Ascending aorta (tissue), 2 donors: ENCODE measurements at regions not wholly inside any gene's neighbourhood (a gene's known extent, or its start where the extent isn't known, plus 50 kb on each side); places are given as distances from the start of the nearest gene placed in this dataset.
"Not testable (repeated sequence)": the region's sequence is repeated elsewhere in the genome, so short reads cannot be mapped to it uniquely, and the experiment has no call there.

Experiments
- DNase-seq, 2 donors: peaks; one replicate each; pipeline ENCODE4 v3.0.0-alpha.2; 2019; ENCODE audit warnings: low spot score in 2 of 2
- H3K27ac ChIP-seq, 2 donors: fragments of 200-600 bp; sonication (generic); one replicate each; pipeline ENCODE4 v1.5.1; 2016 to 2017; ENCODE audit warnings: mild to moderate bottlenecking in 1 of 2
- H3K27me3 ChIP-seq: fragments of 200-600 bp; sonication (generic); one replicate; pipeline ENCODE4 v1.5.1; 2017
- H3K36me3 ChIP-seq, 2 donors: fragments of 200-600 bp; sonication (generic); one replicate each; pipeline ENCODE4 v1.5.1; 2016
- H3K4me1 ChIP-seq, 2 donors: fragments of 200-600 bp; sonication (generic); one replicate each; pipeline ENCODE4 v1.5.1; 2016 to 2017; ENCODE audit warnings: mild to moderate bottlenecking in 1 of 2
- H3K4me3 ChIP-seq, 2 donors: fragments of 200-600 bp; sonication (generic); one replicate each; pipeline ENCODE4 v1.5.1; 2016 to 2017; ENCODE audit warnings: mild to moderate bottlenecking in 1 of 2
- H3K9me3 ChIP-seq, 2 donors: fragments of 200-600 bp; sonication (generic); one replicate each; pipeline ENCODE4 v1.5.1; 2016
- intact Hi-C: fragments of 100-400 bp; cut with DNase I; formaldehyde crosslinking; loops from one replicate; pipeline ENCODE4 v1.15.1; 2023
- TF ChIP-seq, protein P1 (sequence below), 3 experiments: fragments of 200-600 bp in 2 of 3; fragments of 450-650 bp in 1 of 3; sonication (generic) in 2 of 3; IDR thresholded peaks; one replicate each; pipeline ENCODE4 v1.5.1; 2016 to 2019; ENCODE audit warnings: antibody characterized with exemption in 3 of 3, mild to moderate bottlenecking in 1 of 3, moderate library complexity in 1 of 3

- TF ChIP-seq, protein P1, sequence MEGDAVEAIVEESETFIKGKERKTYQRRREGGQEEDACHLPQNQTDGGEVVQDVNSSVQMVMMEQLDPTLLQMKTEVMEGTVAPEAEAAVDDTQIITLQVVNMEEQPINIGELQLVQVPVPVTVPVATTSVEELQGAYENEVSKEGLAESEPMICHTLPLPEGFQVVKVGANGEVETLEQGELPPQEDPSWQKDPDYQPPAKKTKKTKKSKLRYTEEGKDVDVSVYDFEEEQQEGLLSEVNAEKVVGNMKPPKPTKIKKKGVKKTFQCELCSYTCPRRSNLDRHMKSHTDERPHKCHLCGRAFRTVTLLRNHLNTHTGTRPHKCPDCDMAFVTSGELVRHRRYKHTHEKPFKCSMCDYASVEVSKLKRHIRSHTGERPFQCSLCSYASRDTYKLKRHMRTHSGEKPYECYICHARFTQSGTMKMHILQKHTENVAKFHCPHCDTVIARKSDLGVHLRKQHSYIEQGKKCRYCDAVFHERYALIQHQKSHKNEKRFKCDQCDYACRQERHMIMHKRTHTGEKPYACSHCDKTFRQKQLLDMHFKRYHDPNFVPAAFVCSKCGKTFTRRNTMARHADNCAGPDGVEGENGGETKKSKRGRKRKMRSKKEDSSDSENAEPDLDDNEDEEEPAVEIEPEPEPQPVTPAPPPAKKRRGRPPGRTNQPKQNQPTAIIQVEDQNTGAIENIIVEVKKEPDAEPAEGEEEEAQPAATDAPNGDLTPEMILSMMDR (IDR thresholded peaks at IDR 0.05), result no peak
- no peaks in the 10 kb centered on the region for H3K9me3 ChIP-seq
- no peaks in the 10 kb centered on the region for H3K36me3 ChIP-seq
- no peaks in the 10 kb centered on the region for H3K27me3 ChIP-seq
- no peak for DNase-seq
- H3K4me1 ChIP-seq, result no peaks in the 10 kb centered on the region
- H3K4me3 ChIP-seq, result no peak overlapping the region
- intact Hi-C loops, result no loop called here
- H3K27ac ChIP-seq, result no peak overlapping the region
Observed at GRCh38 chr3:112718516-112718915, 77.6 kb upstream of the CCDC80 start.

- TF ChIP-seq, protein P1 (IDR thresholded peaks at IDR 0.05), result no peak
- H3K4me1 ChIP-seq, result no peaks in the 10 kb centered on the region
- H3K9me3 ChIP-seq, result no peaks in the 10 kb centered on the region
- DNase-seq, result no peak
- no peak overlapping the region for H3K27ac ChIP-seq
- no peaks in the 10 kb centered on the region for H3K27me3 ChIP-seq
- intact Hi-C loops, result no loop called here
- H3K4me3 ChIP-seq, result no peak overlapping the region
- H3K36me3 ChIP-seq, result no peaks in the 10 kb centered on the region
Observed at GRCh38 chr3:112709911-112710310, 69.0 kb upstream of the CCDC80 start.

DNA sequence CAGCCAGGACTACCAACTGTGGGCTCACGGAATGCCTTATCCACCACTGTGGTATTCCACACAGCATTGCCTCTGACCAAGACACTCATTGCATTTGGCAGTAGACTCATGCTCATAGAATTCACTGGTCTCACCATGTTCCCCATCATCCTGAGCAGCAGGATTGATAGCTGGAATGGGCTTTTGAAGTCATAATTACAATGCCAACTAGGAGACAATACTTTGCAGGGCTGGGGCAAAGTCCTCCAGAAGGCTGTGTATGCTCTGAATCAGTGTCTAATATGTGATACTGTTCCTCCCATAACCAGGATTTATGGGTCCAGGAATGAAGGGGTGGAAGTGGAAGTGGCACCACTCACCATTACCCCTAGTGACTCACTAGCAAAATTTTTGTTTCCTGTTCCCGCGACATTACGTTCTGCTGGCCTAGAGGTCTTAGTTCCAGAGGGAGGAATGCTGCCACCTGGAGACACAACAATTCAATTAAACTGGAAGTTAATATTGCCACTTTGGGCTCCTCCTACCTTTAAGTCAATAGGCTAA lies 58.6 kb upstream of the CCDC80 start:
- no peak overlapping the region for H3K4me3 ChIP-seq
- TF ChIP-seq, protein P1 (IDR thresholded peaks at IDR 0.05), result no peak
- H3K4me1 ChIP-seq, result no peaks in the 10 kb centered on the region
- H3K27ac ChIP-seq, result no peak overlapping the region
- H3K36me3 ChIP-seq, result no peaks in the 10 kb centered on the region
- no peaks in the 10 kb centered on the region for H3K9me3 ChIP-seq
- DNase-seq, result no peak
- intact Hi-C loops, result no loop called here
- no peaks in the 10 kb centered on the region for H3K27me3 ChIP-seq

DNA sequence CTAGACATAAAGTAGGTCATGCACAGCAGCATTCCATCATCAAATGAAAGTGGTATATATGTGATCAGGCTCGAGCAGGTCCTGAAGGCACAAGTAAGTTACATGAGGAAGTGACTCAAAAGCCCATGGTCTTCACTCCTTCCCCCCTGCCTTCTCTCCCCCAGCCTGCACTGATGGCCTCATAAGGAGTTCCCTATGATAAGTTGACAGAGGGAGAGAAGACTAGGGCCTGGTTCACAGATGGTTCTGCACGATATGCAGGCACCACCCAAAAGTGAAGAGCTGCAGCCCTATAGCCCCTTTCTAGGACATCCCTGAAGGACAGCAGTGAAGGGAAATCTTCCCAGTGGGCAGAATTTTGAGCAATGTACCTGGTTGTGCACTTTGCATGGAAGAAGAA lies 57.5 kb upstream of the CCDC80 start:
- H3K27me3 ChIP-seq, H3K9me3 ChIP-seq, DNase-seq, H3K4me1 ChIP-seq, H3K27ac ChIP-seq, intact Hi-C loops, H3K4me3 ChIP-seq, H3K36me3 ChIP-seq: not testable (repeated sequence)

DNA sequence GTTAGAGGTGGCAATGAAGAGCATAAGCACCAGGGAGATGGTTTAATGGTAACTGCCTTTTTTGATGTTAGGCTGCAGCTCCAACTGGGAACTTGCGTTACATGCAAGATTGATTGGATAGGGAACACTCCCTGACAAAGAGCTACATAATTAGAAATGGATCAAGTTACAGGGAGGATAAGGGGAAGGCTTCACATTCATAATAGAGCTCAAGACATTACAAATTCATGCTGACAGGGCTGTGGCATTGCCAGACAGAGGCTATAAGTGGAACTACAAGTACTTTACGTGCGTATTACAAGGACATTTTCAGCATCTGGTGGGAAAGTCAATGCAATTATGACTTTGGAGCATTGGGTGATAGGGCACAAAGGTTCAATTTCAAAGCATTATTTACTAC lies 55.3 kb upstream of the CCDC80 start:
- intact Hi-C loops, H3K4me3 ChIP-seq, H3K4me1 ChIP-seq, H3K27me3 ChIP-seq, H3K9me3 ChIP-seq, H3K36me3 ChIP-seq, H3K27ac ChIP-seq, DNase-seq: not testable (repeated sequence)

DNA sequence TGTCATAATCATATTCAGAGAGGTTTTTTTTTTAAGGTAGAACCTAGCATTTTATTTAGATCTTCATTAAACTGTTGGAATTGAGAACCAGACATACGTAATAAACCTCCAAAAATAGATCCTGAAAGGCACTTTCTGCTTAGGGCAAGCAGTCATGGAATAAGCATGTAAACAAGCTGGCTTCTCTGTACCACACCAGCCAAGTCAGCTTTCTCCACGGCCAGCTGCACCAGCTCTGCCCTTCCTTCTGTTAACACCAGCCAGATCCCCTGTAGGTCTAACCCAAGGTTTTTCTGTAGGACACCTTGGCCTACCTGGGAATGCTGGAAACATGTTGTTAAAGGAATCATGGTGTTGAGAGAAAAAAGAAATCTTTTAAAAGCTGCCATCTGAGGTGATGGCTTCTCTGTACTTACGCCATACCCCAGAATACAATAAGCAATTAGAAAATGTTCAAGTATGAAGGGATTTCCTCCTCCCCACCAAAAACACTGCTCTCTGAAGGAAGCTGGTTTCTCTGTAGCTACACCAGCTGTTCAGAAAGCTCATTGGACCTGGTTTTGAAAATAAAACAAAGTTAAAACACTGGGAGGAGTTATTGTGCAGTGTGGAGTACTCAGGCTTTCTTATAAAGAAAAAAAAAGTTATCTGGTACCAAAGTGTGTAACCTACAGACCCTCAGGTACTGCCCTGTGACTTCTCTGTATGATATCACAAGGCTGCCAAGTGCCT lies 54.6 kb upstream of the CCDC80 start:
- peak overlapping the region in 1 of 2 donors; percentile 22 for H3K27ac ChIP-seq
- intact Hi-C loops, H3K9me3 ChIP-seq, DNase-seq, H3K4me3 ChIP-seq, H3K4me1 ChIP-seq, H3K27me3 ChIP-seq, H3K36me3 ChIP-seq: not testable (repeated sequence)

- intact Hi-C loops, H3K9me3 ChIP-seq, H3K27me3 ChIP-seq, H3K4me1 ChIP-seq, DNase-seq, H3K27ac ChIP-seq, H3K4me3 ChIP-seq, H3K36me3 ChIP-seq: not testable (repeated sequence)
Observed at GRCh38 chr3:112694906-112695305, 54.0 kb upstream of the CCDC80 start.

GRCh38 chr3:112693186-112693585 lies 52.2 kb upstream of the CCDC80 start:
- Histone ChIP-seq H3K36me3 (no peaks in the 10 kb centered on the region), H3K9me3 (no peaks in the 10 kb centered on the region), H3K4me3 (no peak overlapping the region), H3K27me3 (no peaks in the 10 kb centered on the region), H3K4me1 (no peaks in the 10 kb centered on the region), H3K27ac (no peak overlapping the region)
- intact Hi-C loops, result no loop called here
- DNase-seq, result no peak
- TF ChIP-seq, protein P1 (IDR thresholded peaks at IDR 0.05), result no peak
